HG03469 (cell line): ENCODE measurements at regions not wholly inside any gene's neighbourhood (a gene's known extent, or its start where the extent isn't known, plus 50 kb on each side); places are given as distances from the start of the nearest gene placed in this dataset.

Experiments used
- ATAC-seq: cut with Tn5 transposase; IDR thresholded peaks from one replicate; pipeline ENCODE4 v1.9.1; 2021; ENCODE audit warnings: mild to moderate bottlenecking, moderate library complexity, moderate number of reproducible peaks; ENCODE audit not compliant: unreplicated experiment

DNA sequence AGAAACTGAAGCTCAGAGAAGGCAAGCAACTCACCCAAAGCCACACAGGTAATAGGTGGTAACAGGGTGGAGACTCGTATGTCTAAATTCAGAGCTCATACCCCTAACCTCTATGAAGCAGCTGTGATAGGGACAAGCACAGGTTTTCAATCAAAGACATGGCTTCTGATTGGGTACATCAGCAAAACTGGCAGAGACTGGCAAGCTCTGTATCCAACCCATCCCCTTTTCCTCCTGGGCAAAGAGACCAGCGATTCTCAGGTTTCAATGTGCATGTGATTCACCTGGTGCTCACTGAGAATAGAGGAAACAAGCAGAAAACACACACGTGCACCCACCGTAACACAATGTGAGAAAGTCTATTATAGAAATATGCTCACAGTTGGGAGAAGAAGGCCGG lies 153.0 kb downstream of the SMIM20 start:
- no peak for ATAC-seq

- ATAC-seq = no peak
Measured at GRCh38 chr4:26069218-26069617, 155.2 kb downstream of the SMIM20 start.

DNA sequence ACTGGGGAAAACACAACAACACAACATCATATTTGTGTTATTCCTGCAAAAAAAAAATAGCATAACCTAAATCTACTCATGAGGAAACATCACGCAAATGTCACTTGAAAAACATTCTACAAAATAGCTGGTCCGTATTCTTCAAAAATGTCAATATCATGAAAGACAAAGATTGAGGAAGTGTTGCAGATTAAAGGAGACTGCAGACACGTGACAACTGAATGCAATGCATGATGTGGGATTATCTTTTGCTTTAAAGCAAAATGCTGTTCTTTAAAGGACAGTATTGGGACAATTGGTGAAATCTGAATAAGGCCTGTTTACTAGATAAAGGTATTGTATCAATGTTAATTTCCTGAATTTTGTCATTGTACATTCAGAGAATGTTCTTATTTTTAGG lies 157.7 kb downstream of the SMIM20 start:
- ATAC-seq = no peak

DNA sequence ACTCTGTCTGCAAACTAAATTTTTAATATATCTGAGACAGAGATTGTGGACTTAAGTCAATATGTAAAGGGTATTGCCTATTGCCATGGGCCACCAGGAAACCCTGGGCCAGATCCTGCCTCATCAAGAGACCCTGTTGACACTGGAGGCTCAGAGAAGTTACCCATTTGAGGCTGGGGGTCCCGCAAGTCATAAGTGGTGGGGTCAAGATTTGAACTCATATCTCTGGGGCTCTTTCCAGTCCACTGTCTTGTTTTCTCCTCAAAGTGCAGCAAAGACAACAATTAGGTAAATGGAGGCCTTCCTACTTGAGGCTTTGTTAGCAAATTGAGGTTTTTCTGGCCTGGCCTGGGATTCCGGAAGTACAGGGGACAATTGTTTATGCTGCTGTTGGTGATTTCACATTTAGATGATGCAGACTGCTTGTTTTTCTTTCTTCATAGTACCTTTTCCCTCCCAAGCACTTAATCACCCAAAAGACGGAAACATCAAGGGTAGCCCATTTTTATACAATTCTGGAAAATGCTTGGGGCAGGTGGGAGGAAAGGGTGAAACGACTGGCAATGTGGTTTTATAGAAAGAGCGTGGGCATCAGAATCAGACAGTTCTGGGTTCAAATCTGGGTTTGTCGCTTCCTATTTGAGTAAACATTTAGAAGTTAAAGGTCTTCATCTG lies 160.0 kb downstream of the SMIM20 start:
- no peak for ATAC-seq

DNA sequence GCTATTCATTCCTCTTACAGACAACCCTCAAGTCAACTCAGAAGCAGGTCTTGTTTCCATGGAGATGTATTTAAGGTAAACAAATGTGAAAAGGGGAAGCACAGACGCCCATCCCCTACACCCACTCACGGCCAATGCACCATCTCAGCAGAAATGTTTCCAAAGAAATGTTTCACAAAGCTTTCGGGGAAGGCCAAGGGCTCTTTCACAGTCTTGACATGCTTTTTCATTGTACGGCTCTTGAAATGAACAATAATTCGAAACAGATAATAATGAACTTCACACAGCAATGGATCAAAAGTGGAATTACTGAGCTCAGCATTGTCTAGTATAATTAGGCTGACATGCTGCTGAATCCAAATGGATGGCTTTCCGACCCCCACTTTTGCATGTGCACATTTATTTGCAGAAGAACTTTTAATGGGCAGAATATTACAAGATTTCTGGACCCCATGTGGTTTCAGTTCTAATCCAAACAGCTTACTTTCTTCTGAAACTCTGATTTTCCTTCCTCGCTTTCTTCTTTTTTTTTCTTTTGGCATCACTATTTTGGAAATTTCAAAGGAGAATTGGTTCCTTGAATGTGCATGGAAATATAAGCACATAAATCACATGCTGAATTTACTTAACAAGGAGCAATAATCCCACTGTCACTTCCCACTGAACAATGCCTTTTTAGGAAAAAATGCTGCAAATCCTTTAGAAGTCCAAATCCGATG lies 160.9 kb downstream of the SMIM20 start:
- peak; percentile 67 for ATAC-seq

- no peak for ATAC-seq
Measured at GRCh38 chr4:26075583-26075982, 161.6 kb downstream of the SMIM20 start.

- peak; percentile 73 for ATAC-seq
Measured at GRCh38 chr4:26076000-26076587, 162.1 kb downstream of the SMIM20 start.

- no peak for ATAC-seq
Measured at GRCh38 chr4:26076896-26077295, 162.9 kb downstream of the SMIM20 start.

DNA sequence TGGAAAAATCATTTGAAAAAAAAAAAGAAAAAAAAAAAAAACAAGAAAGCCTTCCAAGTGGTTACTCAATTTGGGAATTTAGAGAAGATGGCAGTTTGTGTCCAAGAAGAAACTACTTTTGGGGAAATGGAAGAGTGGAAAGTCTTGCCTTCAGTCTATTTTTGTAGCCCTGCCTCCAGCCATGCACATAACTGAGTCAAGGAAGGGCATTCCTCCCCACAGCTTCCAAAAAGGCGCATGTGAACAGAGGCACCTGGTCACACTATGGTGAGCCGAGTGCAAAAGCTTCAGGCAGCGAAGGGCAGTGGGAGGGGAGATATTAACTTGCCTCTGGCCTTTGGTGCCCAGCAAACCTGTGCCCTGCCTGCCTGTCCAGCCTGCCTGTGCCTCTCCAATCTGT lies 163.7 kb downstream of the SMIM20 start:
- ATAC-seq = no peak

DNA sequence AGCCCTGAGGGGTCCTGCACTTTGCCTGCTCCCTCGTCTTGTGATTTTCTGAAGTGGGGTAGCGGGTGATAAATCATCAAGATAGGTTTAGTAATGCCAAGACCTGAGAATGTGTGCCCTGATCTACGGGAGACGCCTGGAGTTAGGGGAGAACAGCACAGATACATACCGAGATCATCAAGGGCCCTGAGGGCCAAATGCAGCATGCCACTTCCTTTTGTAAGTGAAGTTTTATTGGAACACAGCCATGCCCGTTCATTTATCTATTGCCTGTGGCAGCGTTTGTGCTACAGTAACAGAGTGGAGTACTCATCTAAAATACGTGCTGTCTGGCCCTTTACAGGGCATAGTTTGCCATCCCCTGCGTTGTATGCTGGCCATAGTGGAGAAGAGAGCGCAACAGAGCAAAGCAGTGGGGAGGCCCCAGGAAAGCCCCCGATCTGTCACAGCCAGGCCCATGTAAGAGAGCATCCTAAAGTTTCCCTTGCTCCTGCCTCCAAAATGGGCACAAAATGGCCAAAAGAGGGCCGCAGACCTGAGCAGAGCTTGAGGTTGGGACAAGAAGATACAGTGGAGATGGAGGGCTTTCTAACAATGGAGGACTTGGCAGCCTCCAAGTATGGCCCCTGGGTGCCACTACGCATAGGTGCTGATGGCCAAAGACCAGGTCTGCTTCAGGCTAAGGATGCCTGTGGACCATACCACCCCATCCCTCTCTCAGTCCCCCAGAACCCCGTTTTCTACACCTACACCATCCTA lies 167.0 kb downstream of the SMIM20 start:
- ATAC-seq = no peak

- no peak for ATAC-seq
Measured at GRCh38 chr4:26081795-26082498, 167.9 kb downstream of the SMIM20 start.

DNA sequence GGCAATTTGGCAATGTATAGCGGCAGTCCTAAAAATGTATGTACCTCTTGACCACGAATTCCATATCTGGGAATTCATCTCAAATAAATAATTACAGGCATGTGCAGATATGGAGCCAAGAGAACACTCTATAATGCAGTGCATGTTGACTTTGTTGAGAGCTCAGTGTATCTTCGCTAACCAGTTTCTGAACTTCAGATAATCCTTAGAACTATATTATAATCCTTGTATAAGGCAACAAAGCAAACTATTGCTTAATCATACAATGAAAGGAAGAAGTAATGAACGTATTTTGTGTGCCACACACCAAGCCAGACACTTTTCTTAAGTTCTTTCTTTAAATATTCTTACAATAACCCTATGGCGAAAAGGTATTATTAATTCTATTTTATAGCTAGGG lies 168.5 kb downstream of the SMIM20 start:
- ATAC-seq = no peak

DNA sequence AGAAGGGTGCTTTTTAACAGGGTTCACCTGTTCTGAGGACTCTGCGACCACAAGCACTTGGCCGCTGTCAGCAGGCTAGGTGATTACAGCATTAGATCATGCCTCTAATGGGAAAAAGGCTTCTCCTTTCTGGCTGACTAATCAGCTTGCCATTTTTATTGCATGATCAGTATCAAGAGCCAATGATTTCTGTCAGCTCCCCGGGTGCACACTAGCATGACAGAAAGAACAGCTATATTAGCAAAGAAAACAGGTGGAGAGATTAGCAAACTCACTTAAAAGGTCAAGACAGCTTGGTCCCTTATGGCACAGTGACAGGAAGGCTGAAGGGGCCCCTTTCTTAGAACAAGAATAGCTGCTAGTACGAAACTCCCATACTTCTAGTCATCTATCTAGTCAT lies 170.0 kb downstream of the SMIM20 start:
- peak; percentile 40 for ATAC-seq

GRCh38 chr4:26084414-26084813 lies 170.4 kb downstream of the SMIM20 start:
- no peak for ATAC-seq

DNA sequence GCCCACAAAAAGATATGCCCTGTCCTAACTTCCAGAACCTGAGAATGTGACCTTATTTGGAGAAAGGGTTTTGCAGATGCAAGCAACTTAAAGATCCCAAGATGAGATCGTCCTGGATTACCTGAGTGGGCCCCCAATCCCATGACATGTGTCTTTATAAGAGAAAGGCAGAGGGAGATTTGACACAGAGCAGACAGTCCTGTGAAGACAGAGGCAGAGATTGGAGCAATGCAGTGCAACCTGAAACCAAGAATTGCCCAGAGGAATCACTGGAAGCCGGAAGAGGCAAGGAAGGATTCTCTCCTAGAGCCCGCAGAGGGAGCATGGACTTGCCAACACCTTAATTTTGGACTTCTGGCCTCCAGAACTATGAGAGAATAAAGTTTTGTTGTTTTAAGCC lies 171.5 kb downstream of the SMIM20 start:
- no peak for ATAC-seq

DNA sequence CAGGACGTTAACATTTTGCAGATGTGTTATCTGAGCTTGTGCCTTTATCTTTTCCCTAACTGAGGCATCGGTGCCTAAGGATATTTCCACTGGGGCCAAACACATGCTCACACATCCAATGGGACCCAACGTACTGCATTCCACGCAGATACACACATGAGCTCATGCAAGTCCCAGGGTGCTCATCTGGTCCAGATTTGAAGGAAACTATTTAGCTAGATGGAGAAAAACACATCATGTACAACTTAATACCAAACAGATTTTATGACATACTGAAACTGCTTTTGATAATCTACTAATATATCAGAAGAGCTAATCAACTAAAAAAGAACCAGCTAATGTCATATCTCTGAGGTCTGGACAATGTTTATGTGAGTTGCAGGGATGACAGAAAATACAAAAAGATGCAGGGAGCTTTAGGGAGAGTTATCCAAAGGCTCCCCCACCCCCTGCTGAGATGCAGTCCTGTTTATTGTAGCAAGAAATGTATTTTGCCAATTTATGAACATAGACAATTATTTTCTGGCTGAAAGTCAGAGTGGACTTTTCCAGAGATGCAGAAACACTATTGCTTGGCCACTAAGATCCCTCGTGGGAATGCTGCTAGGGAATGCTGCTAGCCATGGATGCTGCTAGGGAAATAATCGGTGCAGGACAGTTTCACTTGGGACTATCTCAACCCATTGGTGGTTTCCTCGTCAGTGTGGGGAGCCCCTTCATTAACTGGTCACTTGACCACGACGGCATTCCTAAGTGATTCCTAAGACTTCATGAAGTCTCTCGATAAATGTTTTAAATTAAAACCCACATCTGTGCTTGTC lies 172.8 kb downstream of the SMIM20 start:
- no peak for ATAC-seq

DNA sequence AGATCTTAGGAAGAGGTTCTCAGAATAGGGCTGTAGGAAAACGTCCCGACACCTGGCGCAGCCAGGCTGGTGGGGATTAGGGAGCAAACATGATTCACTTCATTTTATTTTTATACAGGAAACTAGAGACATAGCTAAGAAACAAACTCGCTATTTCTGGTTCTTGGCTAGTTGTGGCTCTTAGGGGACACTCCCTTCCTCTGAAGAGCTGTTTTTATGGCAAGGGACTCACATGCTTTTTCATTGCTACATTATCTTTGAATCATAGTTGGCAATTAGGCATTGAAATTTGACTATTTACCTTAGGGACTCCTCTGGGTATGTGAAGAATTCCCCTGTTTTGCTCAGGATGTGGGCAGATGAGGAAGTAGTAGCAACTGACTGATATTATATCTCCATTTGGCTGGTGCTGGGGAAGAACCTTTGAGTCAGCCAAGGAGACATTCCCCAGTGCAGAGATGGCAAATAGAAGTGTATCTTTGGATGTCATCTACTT lies 174.5 kb downstream of the SMIM20 start:
- peak; percentile 66 for ATAC-seq

DNA sequence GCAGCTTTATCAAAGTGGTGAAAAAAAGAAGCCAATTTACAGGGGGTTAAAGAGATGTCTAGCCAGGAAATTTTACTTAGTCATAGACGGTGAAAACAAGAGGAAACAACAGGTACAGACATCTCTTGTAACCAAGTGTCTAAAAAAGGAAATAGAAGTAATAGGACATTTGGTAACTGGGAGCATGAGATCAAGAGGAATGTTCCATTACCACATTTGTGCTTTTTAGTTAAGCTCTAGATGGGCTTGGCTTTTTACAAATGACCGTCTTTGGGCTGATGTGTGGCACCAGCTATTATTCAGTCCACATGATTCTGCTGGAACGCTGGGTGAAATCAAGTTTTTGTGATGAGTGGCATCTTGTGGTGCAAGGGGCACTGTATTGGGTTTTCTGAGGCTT lies 179.5 kb downstream of the SMIM20 start:
- no peak for ATAC-seq

- ATAC-seq = no peak
Measured at GRCh38 chr4:26094076-26094475, 180.1 kb downstream of the SMIM20 start.

- no peak for ATAC-seq
Measured at GRCh38 chr4:26094911-26095310, 180.9 kb downstream of the SMIM20 start.
